ENCODE measurements at regions not wholly inside any gene's neighbourhood (a gene's known extent, or its start where the extent isn't known, plus 50 kb on each side); places are given as distances from the start of the nearest gene placed in this dataset.

DNA sequence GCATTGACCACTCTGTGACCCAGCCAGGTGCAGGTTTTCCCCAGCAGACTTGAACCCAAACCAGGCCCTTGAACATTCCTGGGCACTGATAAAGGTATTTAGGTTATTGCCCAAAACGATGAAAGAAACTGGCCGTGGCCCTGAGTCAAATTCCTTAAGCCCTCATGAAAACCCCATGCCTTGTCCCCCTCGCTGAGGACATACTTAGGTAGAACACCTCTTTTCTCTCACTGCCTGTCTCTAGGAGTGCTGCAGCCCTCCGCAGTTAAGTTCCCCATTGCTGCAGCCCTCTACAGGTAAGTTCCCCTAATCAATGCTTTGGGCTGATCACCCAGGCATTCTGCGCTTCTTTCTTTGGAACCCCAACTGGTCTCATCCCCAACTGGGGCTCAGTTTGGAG is 961.6 kb downstream of the TBC1D22A start:
- no peak for DNase-seq

DNA sequence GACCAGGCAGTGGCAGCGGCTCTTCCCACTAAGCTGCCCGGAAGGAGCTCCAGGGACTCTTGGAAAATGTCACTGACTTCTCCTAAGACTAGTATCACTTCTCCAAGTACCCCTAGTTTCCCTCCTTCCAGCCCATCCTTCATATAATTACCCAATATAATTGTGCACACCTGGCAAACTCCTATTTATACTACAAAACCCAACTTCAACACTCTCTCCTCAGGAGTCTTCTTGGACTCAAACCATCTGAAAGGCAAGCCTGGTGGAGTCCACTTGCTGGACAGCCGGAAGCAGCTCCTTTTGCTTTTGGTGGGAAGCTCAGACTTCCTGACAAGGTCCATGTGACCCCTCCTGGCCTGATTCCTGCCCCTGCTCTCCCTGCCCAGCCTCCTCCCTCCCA is 955.9 kb downstream of the TBC1D22A start:
- no peak for DNase-seq

DNA sequence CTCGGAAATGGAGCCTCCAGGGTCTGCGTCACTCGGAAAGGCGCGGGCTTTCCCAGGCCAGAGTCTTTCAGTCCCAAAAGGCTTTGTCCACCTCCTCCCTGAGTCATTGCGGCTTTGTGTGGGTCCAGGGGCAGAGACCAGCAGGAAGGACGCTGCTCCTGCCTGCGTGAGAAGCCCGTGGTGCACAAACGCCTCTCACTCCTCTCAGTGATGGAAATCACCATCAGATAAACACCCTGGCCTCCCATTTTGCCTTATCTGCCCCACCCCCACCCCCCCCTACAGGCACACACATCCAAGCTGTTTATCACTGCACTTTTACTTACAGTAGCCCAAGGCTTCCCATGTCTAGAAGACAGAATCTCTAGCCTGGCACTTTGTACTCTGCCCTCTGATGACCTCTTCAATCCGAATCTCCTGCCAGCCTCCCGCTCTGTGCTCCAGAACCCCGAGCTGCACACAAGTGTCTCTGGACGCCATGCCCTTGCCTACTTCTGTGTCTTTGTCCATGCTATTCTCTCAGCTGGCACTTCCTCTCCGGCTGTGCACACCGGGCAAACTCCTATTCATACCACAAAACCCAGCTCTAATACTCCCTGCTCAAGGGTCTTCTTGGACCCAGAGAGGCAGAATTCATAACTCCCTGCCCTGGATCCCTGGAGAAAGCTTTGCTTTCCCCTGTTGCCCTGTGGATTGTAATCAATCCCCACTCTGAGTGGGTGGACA is 954.6 kb downstream of the TBC1D22A start:
- no peak for DNase-seq

DNA sequence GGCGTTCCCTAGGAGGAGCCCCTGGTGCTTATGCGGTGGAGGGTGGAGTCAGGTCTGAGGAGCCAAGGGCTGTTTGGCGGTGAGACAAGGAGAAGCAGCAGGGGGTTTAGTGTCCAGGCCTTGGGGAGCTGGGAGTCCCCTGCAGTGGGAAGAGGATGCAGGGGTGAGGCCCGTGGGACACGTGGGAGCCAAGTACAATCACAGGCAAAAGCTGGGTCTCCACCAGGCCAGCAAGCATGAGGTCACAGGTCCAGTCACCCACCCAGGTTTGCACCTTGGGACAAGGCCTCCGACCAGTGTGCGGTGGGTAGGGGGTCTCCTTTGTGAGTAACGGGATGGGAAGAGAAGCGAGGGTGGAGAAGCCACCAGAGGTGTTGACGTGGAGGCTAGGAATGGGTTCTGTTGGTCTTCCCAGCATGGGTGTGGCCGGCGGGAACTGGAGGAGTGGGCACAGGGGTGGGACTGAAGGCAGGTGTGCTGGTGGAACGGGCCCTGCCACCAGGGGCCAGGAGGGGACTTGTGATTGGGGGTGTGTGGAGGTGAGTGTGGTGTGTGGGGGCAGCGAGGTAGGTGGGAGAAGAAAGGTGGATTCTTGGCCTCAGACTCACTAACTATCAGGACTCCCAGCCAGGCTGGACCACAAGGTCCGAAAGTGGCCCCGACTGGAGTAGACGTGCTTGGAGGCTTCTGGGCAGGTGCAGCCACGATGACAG is 953.6 kb downstream of the TBC1D22A start:
- no peak for DNase-seq

DNA sequence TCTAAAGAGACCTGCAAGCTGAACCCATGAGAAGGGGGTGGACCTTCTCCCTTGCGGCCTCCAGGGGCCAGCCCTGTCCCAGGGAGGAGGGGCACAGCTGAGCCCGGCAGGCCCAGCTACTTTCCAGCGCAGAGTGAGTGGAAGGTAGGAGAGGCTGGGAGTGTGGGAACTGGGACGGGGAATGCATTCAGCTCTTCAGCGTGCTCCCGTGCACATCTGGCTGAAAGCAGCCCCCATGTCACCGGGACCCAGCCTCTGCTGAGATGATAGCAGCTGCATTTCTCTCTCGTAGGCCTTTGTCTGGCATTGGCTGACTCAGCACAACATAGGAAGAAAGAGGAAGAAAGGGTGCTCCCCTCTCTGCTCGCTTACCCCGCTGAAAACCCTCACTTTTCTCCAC is 951.5 kb downstream of the TBC1D22A start:
- no peak for DNase-seq

DNA sequence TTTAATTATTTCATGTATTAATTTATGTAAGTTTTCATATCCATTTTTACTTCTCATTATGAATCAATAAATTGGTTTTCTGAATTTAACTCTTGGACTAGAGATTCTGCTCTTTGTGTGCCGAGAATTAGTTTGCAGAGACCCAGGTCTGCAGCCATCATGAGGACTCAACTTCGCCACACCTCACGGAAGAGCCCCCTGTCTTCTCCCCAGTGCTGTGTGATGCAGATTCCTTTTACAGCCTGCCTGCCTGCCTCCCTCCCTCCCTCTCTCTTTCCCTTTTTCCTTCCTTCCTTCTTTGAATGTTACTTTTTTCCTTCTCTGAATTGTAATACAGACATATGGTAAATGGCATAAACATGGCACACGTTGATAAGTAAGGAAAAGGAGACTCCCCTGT is 947.7 kb downstream of the TBC1D22A start:
- no peak for DNase-seq

DNA sequence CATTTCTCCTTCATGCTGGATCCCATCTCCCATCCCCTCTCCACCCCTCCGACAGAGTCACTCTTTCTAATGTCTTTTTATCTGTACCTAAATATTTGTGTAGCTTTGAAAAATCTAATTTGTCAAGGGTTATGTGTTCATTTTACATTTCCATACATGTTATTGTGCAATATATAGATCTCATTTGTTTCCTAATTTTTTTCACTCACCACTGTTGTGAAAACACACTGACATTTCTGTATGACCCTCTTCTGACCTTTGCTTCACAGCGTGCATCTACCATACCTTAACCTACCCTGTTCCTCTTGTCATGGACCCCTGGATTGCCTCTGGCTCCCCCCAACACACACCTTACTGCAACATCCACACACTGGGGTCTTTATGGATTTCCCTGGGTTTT is 942.9 kb downstream of the TBC1D22A start:
- no peak for DNase-seq

DNA sequence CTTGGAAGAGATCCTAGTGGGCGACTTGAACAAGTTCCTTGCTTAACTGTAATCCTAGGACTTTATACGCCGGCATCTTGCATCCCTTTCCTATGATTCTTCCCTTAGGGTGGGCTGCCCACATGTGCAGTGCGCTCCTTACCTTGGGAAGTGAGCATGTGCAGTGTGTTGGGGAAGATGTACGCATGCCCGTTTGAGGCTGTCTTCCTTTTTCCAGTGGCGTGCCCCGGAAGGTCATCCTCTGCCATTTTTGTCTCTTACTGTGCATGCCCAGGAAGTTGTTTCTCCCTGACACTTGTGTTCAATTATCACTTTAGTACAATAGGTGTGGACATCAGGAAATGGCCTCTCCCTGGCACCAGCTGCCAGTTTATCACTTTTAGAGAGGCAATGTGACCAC is 936.5 kb downstream of the TBC1D22A start:
- no peak for DNase-seq

DNA sequence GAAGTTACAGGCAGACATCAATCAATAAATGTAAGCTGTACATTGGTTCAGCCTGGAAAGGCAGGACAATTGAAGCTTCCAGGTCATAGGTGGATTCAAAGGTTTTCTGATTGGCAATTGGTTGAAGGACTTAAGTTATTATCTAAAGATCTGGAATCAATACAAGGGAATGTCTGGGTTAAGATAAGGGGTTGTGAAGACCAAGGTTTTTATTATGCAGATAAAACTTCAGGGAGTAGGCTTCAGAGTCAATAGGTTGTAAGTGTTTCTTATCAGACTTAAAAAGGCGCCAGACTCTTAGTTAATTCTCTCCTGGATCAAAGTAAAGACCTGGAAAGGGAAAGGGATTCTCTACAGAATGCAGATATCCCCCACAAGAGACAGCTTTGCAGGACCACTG is 935.4 kb downstream of the TBC1D22A start:
- DNase-seq = no peak

DNA sequence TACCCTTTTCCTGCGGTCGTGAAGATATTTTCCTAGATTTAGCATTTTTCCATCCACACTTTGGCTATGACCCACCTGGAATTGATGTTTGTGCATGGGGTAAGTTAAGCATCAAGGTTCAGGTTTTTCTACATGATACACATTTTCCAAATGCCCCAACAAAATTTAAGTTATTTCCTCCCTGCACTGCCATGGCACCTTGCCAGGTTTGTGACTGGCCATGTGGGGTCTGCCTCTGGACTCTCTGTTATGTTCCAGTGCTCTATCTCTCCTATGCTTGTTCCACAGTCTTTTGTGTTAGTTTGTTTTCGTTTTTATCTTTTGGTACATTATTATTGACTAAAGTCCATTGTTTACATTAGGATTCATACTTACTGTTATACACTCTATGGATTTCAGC is 934.3 kb downstream of the TBC1D22A start:
- DNase-seq = no peak

DNA sequence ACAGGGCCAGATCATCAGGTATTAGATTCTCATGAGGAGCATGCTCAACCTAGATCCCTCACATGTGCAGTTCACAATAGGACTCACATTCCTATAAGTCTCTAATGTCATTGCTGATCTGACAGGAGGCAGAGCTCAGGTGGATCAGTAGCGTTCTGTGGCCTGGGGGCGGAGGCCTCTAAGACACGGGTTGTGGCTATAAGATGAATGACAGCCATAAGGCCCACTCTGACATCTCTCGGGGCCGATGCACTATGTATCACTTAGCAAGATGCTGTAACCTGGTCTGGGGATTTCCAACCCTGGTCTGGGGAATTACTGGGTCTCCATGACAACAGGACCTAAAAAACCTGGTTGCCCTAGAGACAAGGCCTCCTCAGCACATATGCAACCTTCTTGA is 932.7 kb downstream of the TBC1D22A start:
- DNase-seq = peak; percentile 3

DNA sequence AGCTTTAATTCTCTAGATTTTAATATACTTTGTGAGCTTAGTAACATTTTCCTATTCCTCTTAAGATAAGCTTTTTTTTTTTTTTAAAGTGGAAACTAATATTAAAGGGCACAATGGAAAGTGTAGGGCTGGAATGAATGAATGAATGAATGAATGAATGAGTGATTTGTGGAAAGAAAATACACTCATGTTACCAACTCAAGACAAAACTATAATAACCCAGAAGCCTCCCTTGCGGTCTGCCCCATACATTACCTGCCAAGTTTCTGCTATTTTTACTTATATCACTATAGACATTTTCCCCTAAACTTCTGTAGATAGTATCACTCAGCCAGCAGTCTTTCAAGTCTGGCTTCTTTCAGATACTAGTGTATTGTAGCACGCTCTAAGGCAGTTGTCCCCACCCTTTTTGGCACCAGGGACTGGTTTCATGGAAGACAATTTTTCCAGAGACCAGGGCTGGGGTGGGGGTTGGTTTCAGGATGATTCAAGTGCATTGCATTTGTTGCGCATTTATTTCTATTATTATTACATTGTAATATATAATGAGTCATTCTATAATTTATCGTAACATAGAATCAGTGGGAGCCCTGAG is 932.2 kb downstream of the TBC1D22A start:
- DNase-seq = no peak

DNA sequence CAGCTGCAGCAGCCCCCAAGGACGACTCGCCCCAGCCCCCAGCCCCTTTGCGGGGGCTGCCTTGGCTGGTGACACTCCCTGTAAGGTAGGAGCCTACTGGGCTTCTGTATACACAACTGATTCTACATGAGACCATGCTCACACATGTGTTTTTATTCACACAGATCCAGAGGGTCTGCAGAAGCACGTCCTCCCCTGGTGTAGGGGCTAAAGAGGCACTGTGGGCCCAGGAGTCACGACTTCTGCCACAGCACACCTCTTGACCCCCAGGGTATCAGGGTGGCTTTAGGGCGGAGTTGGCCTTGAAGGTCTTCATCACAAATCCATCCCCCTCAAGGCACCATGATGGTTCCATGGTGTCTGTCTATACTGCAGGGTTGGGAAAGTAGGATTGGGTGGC is 931.2 kb downstream of the TBC1D22A start:
- DNase-seq = no peak

DNA sequence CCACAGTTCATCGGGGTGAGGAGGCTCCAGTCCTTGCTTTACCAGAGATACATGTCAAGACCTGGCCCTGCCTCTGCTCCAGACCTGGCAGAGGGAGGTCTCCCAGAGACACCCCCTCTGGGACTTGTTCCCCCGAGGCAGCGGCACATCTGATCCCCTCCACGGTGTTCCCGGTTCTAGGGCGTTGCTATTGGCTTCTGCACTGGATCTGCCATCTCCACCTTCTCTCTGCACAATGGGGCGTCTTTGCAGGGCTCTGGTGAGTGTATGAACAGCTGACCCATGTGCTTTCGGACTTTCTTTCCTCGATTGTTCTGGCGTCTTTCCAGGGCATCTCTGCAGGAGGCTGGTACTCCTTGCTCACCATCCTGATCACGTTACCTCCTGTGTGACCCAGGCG is 930.4 kb downstream of the TBC1D22A start:
- no peak for DNase-seq

DNA sequence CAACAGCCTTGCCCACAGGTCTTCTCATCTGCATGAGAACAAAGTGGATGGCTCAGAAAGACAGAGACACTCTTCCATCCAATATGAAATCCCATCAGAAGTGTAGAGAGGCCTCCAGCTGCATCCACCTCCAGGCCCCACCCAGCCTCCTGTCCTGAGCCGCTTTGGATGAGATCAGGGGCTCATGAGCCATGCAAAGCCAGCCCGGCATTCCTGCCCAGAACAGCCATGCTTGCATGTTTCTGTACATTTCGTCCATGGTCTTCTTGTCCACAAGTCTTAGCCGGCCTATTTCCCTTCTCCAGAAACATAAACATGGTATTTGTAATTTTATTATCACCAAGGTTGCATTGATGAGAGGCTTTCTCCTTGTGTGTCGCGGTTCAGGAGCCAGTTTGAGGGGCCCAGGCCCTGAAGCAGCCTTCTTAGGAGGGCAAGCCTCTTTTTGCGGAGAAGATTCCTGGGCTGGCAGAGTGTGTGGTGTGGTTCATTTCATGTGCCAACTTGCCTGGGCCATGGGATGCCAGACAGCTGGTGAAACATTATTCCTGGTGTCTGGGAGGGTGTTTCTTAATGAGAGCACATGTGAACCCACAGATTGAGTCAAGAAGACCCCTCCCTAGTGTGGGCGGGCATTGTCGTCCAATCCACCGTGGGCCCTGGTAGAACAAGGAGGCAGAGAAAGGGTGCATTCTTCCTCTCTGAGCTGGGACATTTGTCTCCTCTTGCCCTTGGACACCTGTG is 928.9 kb downstream of the TBC1D22A start:
- DNase-seq = no peak

DNA sequence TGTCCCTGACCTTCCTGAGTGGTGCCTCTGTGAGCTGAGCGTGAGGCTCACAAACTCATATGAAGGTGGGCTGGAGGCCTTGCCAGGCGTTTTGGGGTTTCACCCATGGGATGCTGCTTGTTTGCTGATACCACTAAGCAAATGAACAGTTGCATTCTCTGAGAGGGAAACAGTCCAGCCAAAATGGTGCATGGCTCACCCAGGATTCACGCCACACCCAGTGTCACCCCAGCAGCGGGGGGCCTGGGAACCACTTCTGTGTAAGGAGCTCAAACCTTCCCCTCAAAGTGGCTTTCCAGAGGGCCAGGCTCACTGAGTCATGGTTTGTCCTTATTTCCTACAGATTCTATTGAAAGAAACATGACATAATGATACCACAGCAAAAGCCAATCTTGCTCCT is 928.1 kb downstream of the TBC1D22A start:
- no peak for DNase-seq

DNA sequence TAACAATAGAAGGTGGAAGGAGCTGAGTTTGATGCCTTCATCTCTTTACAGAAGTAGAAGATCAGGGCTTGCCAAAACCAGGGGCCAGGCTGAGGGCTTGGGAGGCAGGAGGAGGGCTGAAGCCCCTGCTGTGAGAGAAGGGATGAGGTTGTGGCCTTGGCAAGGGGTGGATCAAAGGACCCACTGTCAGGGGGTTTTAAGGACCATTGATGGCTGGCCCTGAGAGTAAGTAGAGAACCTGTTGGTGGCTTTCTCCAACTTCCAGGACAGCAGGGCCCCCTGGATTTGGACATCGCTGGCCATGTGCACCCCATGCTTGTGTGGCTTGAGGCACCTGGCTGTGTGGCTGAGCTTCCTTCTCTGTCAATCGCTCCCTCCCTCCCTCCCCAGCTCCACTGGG is 927.7 kb downstream of the TBC1D22A start:
- DNase-seq = no peak

DNA sequence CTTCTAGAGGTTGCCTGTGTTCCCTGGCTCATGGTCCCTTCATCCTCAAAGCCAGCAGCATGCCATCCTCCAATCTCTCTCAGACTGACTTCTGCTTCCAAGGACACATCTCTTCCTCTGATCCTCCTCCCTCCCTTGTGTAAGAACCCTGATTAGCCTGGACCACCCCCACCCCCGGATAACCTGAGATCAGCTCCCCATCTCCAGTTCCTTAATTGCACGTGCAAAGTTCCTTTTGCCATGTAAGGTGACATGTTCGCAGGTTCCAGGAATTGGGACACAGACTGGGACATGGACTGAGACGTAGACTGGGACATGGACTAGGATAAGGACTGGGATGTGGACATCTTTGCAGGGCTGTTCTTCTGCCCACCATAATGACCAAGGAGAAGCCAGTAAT is 925.3 kb downstream of the TBC1D22A start:
- DNase-seq = no peak

DNA sequence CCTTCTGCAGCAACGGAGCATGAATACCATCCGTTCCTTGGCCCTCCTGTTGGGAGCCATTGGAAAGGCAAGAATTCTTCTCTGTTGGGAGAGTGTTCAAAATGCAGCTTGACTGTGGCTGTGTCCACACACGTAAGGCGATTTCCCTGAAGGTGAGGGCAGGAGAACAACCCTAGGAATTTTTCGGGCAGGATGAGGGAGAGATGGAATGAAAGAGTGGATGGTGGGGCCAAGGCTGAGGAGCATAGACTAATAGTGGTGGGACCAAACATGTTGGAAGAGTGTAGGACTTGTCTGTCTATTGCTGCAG is 924.9 kb downstream of the TBC1D22A start:
- no peak for DNase-seq

DNA sequence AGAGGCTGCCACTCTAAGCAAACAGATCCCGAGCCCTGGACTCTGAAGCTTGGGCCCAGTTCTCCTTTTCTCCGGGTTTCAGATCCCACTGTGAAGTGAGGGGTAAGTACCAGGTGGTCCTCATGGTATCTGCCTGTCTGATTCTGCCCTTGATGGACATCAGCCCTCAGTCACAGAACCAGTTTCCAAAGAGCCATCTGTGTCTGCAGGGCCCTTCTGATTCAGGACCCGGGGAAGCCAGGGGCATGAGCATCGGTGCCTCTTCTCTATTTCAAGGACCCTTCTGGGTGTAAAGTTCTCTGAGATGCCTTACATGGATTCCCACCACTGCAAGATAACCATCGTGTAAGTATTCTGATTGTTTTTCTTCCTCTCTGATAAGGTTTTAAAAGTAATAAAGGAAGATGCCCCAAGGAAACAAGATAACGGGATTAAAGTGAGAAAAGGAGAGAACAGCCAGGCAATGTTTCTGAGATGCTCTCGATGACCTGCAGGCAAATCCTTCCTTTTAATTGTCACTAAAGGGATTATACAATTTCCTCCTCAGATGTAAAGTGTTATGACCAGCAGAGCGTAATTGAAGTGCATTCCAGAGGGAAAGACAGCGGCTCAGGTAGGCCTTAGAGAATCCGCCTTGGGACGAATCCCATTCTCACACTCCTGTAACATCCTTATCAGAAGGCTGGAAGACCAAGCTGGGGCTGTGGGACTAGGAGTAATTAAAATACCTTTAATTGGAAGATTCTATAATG is 924.3 kb downstream of the TBC1D22A start:
- no peak for DNase-seq

DNA sequence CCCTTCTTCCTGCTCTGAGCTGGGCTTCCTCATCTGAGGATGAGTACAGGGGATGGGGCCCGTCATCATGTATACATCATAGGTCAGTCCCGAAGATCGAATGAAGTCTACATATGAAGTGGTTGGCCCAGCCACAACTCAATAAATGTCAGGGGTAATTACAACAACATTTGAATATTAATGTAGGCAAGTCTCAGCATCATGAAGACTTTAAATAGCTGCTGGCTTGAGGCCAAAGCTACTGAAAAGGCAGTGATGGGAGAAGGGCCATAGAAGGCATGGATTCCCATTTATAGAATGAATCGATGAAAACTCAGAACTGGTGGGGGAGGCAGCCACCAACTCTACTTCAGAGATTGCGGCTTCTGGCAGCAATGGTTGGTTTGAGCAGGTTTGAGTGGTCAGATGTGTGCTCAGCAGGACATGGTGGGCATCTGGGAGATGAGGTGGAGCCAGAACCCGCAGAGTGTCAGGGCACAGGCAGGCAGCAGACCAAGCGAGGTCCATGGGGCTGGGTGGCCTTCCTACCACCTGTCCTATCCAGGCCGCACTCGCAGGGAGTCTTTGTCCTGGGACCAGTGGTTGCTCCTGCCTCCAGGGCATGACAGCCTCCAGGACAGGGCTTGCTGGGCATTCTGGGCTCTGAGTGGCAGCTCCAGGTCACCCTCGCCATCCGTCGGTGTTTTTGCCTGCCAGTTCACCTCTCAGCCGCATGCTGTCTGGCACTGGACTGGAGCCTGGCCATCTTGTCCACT is 919.1 kb downstream of the TBC1D22A start:
- no peak for DNase-seq

DNA sequence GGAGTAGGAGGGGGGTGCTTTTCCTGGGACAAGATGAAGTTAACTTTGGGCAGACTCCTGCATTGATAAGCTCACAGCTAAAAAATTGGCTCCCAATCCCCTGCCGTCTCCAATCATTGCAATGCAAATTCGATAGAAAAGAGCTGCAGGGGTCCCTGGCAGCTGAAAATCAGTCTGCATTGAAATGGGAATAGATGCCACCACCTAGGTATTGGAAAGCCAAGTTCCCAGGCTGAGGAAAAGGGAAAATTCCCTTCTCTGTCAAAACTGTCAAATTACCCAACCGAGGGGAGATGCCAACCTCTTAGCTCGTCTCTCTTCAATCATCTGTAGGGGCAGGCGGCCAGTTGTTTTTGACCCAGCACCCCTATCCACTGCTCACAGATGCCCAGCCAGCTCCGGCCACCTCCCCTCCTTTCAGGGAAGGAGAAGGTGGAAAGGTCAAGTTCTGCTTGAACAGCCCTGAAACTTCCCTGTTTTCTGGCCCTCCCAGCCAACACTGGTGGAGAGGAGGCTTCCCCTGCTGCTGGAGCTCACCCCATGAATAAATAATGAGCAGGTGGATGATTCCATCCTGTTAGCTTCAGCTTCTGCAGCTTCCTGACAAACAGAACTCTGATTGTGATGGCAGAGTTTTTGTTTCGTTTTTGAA is 916.3 kb downstream of the TBC1D22A start:
- DNase-seq = no peak

All from activated CD4-positive, alpha-beta T cell treated with anti-CD3 and anti-CD28 coated beads, Interleukin-2, amount 50 U/mL, for 16 hours (primary cell).